CD14-positive monocyte (primary cell): ENCODE measurements at regions not wholly inside any gene's neighbourhood (a gene's known extent, or its start where the extent isn't known, plus 50 kb on each side); places are given as distances from the start of the nearest gene placed in this dataset.

Experiments used
- DNase-seq, 3 donors: peaks; one replicate each; pipeline ENCODE4 v3.0.0-alpha.2; 2011 to 2022
- H2AFZ ChIP-seq: 2 replicates; pipeline ENCODE4 v1.6.0; 2012; ENCODE audit warnings: mild to moderate bottlenecking, low read depth, low read length, inconsistent platforms; ENCODE audit not compliant: insufficient read depth, poor library complexity, severe bottlenecking
- H3K27ac ChIP-seq, 2 donors: 1 replicate in 1 of 2; 2 replicates in 1 of 2; pipeline ENCODE4 v1.5.1; 2012 to 2013; ENCODE audit warnings: low read length in 2 of 2, control low read depth in 1 of 2, inconsistent platforms in 1 of 2, low read depth in 1 of 2, mild to moderate bottlenecking in 1 of 2
- H3K27me3 ChIP-seq, 2 donors: one replicate each; pipeline versions ENCODE4 v1.6.0 to v1.6.1; 2011 to 2013; ENCODE audit warnings: low read length in 2 of 2; ENCODE audit not compliant: control insufficient read depth in 2 of 2, insufficient read depth in 2 of 2
- H3K36me3 ChIP-seq, 2 donors: replicated peaks in 1 of 2; 1 replicate in 1 of 2; 2 replicates in 1 of 2; pipeline versions ENCODE4 v1.5.1 to v1.6.1; 2012 to 2013; ENCODE audit warnings: low read length in 2 of 2, control low read depth in 1 of 2, inconsistent platforms in 1 of 2, mild to moderate bottlenecking in 1 of 2; ENCODE audit not compliant: insufficient read depth in 2 of 2, control insufficient read depth in 1 of 2
- H3K4me1 ChIP-seq, 2 donors: 1 replicate in 1 of 2; 2 replicates in 1 of 2; pipeline versions ENCODE4 v1.5.1 to v1.6.1; 2012 to 2013; ENCODE audit warnings: low read length in 2 of 2, control low read depth in 1 of 2, inconsistent platforms in 1 of 2, mild to moderate bottlenecking in 1 of 2, moderate library complexity in 1 of 2; ENCODE audit not compliant: insufficient read depth in 2 of 2, control insufficient read depth in 1 of 2
- H3K4me2 ChIP-seq: replicated peaks from 2 replicates; pipeline ENCODE3; 2012; ENCODE audit warnings: low read length, moderate library complexity, mild to moderate bottlenecking; ENCODE audit not compliant: poor library complexity, severe bottlenecking; ENCODE audit errors: extremely low read depth
- H3K4me3 ChIP-seq, 3 experiments: fragments of 200-600 bp in 1 of 3; sonication (generic) in 1 of 3; replicated peaks in 1 of 3; 1 replicate in 2 of 3; 2 replicates in 1 of 3; pipeline ENCODE4 v1.5.1; 2011 to 2013; ENCODE audit warnings: low read length in 3 of 3, mild to moderate bottlenecking in 3 of 3, control low read depth in 2 of 3, low read depth in 2 of 3, inconsistent platforms in 1 of 3, moderate library complexity in 1 of 3
- H3K79me2 ChIP-seq: 2 replicates; pipeline ENCODE4 v1.6.0; 2012; ENCODE audit warnings: mild to moderate bottlenecking, control low read depth, inconsistent platforms, low read length, moderate library complexity; ENCODE audit not compliant: insufficient read depth
- H3K9ac ChIP-seq: 2 replicates; pipeline ENCODE4 v1.6.0; 2017; ENCODE audit warnings: low read length, mild to moderate bottlenecking; ENCODE audit not compliant: insufficient read depth, poor library complexity, severe bottlenecking
- H3K9me3 ChIP-seq, 2 donors: replicated peaks in 1 of 2; 1 replicate in 1 of 2; 2 replicates in 1 of 2; pipeline versions ENCODE4 v1.5.1 to v1.6.1; 2012 to 2013; ENCODE audit warnings: low read length in 2 of 2, control low read depth in 1 of 2; ENCODE audit not compliant: control insufficient read depth in 1 of 2, insufficient read depth in 1 of 2
- H4K20me1 ChIP-seq: 2 replicates; pipeline ENCODE4 v1.6.0; 2012; ENCODE audit warnings: mild to moderate bottlenecking, low read length, control low read depth, moderate library complexity; ENCODE audit not compliant: insufficient read depth
- H3K27ac Mint-ChIP-seq, 7 donors: one replicate each; pipeline ENCODE4 v1.8.0; 2020; ENCODE audit warnings: mild to moderate bottlenecking in 7 of 7, mixed read lengths in 7 of 7, moderate library complexity in 6 of 7, inconsistent platforms in 2 of 7
- H3K27me3 Mint-ChIP-seq, 3 donors: one replicate each; pipeline ENCODE4 v1.8.0; 2021 to 2022; ENCODE audit warnings: low read depth in 3 of 3, mild to moderate bottlenecking in 3 of 3, mixed read lengths in 3 of 3, moderate library complexity in 3 of 3, inconsistent platforms in 1 of 3
- H3K36me3 Mint-ChIP-seq, 2 donors: one replicate each; pipeline ENCODE4 v1.8.0; 2020; ENCODE audit warnings: mixed read lengths in 2 of 2, inconsistent platforms in 1 of 2, mild to moderate bottlenecking in 1 of 2
- H3K4me1 Mint-ChIP-seq: one replicate; pipeline ENCODE4 v1.8.0; 2020; ENCODE audit warnings: mild to moderate bottlenecking, mixed read lengths
- H3K4me3 Mint-ChIP-seq, 2 donors: one replicate each; pipeline ENCODE4 v1.8.0; 2020; ENCODE audit warnings: mild to moderate bottlenecking in 2 of 2, mixed read lengths in 2 of 2, moderate library complexity in 1 of 2
- H3K9me3 Mint-ChIP-seq, 7 donors: one replicate each; pipeline ENCODE4 v1.8.0; 2020 to 2022; ENCODE audit warnings: mixed read lengths in 7 of 7, mild to moderate bottlenecking in 6 of 7, moderate library complexity in 6 of 7, inconsistent platforms in 2 of 7
- CTCF ChIP-seq: fragments of 200-600 bp; IDR thresholded peaks from one replicate; pipeline ENCODE4 v1.8.0; 2022; ENCODE audit warnings: antibody characterized with exemption, mild to moderate bottlenecking
- WGBS: methylation state at CpG from one replicate; pipeline ENCODE4 v1.1.5; 2013; ENCODE audit warnings: missing lambda C conversion rate; ENCODE audit not compliant: insufficient coverage; 5-methylcytosine and 5-hydroxymethylcytosine counted together
- intact Hi-C, 2 donors: fragments of 100-400 bp; cut with micrococcal nuclease; formaldehyde crosslinking; loops; one replicate each; pipeline versions ENCODE4 v1.15.0 to v1.15.1; 2023

GRCh38 chr6:167703347-167703746 lies 123.4 kb upstream of the AFDN start:
- intact Hi-C loops: no loop called here
- H2AFZ ChIP-seq: no peak overlapping the region
- Mint-ChIP-seq H3K9me3 (peaks cover 0 to 2% (median 0%) of the 10 kb centered on the region in 7 donors), H3K27me3 (peaks cover 13 to 42% (median 36%) of the 10 kb centered on the region in 3 donors), H3K27ac (peak overlapping the region in 1 of 7 donors; percentile 45), H3K36me3 (no peaks in the 10 kb centered on the region), H3K4me3 (no peak overlapping the region), H3K4me1 (peaks cover 25% of the 10 kb centered on the region)
- TF ChIP-seq CTCF: no peak
- peaks cover 0 to 33% of the 10 kb centered on the region in 2 donors for H3K27me3 ChIP-seq
- no peaks in the 10 kb centered on the region for H3K79me2 ChIP-seq
- 96% methylated on average over 10 of the region's 10 CpGs for WGBS
- H3K27ac ChIP-seq: no peak overlapping the region
- H3K9me3 ChIP-seq: no peaks in the 10 kb centered on the region
- peaks cover 18 to 23% of the 10 kb centered on the region in 2 donors for H3K4me1 ChIP-seq
- no peak overlapping the region for H3K9ac ChIP-seq
- H4K20me1 ChIP-seq: no peaks in the 10 kb centered on the region
- no peak for DNase-seq
- no peaks in the 10 kb centered on the region for H3K36me3 ChIP-seq
- H3K4me3 ChIP-seq: no peak overlapping the region
- H3K4me2 ChIP-seq: no peak overlapping the region

- no peak overlapping the region for H3K9ac ChIP-seq
- H2AFZ ChIP-seq: no peak overlapping the region
- H3K4me3 ChIP-seq: no peak overlapping the region
- peaks cover 0 to 2% (median 0%) of the 10 kb centered on the region in 7 donors for H3K9me3 Mint-ChIP-seq
- peaks cover 0 to 35% of the 10 kb centered on the region in 2 donors for H3K27me3 ChIP-seq
- H3K27ac Mint-ChIP-seq: no peak overlapping the region
- no peak overlapping the region for H3K4me2 ChIP-seq
- 96% methylated on average over 7 of the region's 10 CpGs for WGBS
- H3K27me3 Mint-ChIP-seq: peaks cover 13 to 44% (median 39%) of the 10 kb centered on the region in 3 donors
- no peak overlapping the region for H3K27ac ChIP-seq
- H3K36me3 Mint-ChIP-seq: no peaks in the 10 kb centered on the region
- intact Hi-C loops: no loop called here
- no peak for TF ChIP-seq CTCF
- no peaks in the 10 kb centered on the region for H3K79me2 ChIP-seq
- H3K4me1 Mint-ChIP-seq: peaks cover 25% of the 10 kb centered on the region
- H3K9me3 ChIP-seq: no peaks in the 10 kb centered on the region
- no peak overlapping the region for H3K4me3 Mint-ChIP-seq
- no peak for DNase-seq
- H3K4me1 ChIP-seq: peaks cover 16 to 20% of the 10 kb centered on the region in 2 donors
- H4K20me1 ChIP-seq: no peaks in the 10 kb centered on the region
- no peaks in the 10 kb centered on the region for H3K36me3 ChIP-seq
Observed at GRCh38 chr6:167703781-167704180, 122.9 kb upstream of the AFDN start.
